RWPE1 (cell line): ENCODE measurements at regions not wholly inside any gene's neighbourhood (a gene's known extent, or its start where the extent isn't known, plus 50 kb on each side); places are given as distances from the start of the nearest gene placed in this dataset.

Source experiments
- CTCF ChIA-PET: fragments of 350-600 bp; sonication (Branson Sonifier 250); formaldehyde crosslinking; extraction: SDS; loops from one replicate; lab custom pipeline; 2021; lab: Yijun Ruan, JAX
- POLR2A ChIA-PET: fragments of 400-600 bp; formaldehyde crosslinking; extraction: SDS; loops from one replicate; lab custom pipeline; 2020; ENCODE audit warnings: antibody characterized with exemption; ENCODE audit not compliant: low non-redundant PET; lab: Yijun Ruan, JAX
- DNase-seq: peaks from one replicate; pipeline ENCODE4 v3.0.0; 2012; ENCODE audit warnings: low spot score
- H3K27ac ChIP-seq: fragments of 450-650 bp; 2 replicates; pipeline ENCODE4 v1.5.1; 2017
- TF ChIP-seq, protein P1 (sequence below): fragments of 450-650 bp; conservative IDR thresholded peaks from 2 replicates; pipeline ENCODE4 v1.5.1; 2017; ENCODE audit warnings: low read depth, mild to moderate bottlenecking

GRCh38 chr4:25981749-25982148, 67.7 kb downstream of the SMIM20 start:
- H3K27ac ChIP-seq, result no peak overlapping the region
- DNase-seq, result no peak
- ChIA-PET CTCF (no interaction called here), POLR2A (no interaction called here)
- TF ChIP-seq, protein P1, sequence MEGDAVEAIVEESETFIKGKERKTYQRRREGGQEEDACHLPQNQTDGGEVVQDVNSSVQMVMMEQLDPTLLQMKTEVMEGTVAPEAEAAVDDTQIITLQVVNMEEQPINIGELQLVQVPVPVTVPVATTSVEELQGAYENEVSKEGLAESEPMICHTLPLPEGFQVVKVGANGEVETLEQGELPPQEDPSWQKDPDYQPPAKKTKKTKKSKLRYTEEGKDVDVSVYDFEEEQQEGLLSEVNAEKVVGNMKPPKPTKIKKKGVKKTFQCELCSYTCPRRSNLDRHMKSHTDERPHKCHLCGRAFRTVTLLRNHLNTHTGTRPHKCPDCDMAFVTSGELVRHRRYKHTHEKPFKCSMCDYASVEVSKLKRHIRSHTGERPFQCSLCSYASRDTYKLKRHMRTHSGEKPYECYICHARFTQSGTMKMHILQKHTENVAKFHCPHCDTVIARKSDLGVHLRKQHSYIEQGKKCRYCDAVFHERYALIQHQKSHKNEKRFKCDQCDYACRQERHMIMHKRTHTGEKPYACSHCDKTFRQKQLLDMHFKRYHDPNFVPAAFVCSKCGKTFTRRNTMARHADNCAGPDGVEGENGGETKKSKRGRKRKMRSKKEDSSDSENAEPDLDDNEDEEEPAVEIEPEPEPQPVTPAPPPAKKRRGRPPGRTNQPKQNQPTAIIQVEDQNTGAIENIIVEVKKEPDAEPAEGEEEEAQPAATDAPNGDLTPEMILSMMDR, result no peak

DNA sequence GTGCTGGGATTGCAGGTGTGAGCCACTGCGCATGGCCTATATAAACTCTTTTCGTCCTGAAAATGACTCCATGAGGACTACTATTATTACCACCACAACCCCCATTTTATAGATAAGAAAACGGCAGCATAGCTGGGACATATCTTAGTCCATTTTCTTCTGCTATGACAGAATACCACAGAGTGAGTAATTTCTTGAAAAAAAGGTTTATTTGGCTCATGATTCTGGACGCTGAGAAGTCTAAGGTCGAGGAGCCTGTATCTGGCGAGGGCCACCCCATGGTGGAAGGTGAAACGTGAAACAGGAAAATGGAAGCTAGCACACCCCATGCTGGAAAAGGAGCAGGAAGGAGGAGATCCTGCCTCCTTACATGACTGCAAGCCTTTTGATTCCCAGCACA, 68.9 kb downstream of the SMIM20 start:
- H3K27ac ChIP-seq, result no peak overlapping the region
- ChIA-PET POLR2A (no interaction called here), CTCF (no interaction called here)
- DNase-seq, result no peak
- TF ChIP-seq, protein P1, result no peak

GRCh38 chr4:25984266-25984665, 70.2 kb downstream of the SMIM20 start:
- CTCF ChIA-PET, result no interaction called here
- H3K27ac ChIP-seq, result no peak overlapping the region
- TF ChIP-seq, protein P1, result no peak
- DNase-seq, result no peak
- POLR2A ChIA-PET, result no interaction called here

DNA sequence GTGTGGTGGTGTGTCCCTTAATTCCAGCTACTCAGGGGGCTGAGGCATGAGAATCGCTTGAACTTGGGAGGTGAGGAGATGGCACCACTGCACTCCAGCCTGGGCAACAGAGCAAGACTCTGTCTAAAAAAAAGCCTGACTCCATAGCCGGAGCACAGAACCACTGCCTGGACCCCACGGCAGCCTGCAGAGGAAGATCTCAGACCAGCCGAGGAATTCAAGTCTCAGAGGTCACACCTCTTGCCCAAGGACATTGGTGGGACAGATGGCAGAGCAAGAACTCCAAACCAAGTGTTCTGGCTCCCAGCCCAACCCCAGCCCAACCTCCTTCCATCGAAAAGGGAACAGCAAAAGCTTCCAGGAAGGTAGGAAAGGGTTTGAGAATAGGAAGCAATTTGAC, 70.8 kb downstream of the SMIM20 start:
- CTCF ChIA-PET, result interaction anchor here (0.7 kb wide), 1 partner anchor 408 kb away, joined by 3 read pairs; no protein-coding TSS in a partner anchor
- POLR2A ChIA-PET, result no interaction called here
- no peak overlapping the region for H3K27ac ChIP-seq
- no peak for DNase-seq
- TF ChIP-seq, protein P1, result no peak

DNA sequence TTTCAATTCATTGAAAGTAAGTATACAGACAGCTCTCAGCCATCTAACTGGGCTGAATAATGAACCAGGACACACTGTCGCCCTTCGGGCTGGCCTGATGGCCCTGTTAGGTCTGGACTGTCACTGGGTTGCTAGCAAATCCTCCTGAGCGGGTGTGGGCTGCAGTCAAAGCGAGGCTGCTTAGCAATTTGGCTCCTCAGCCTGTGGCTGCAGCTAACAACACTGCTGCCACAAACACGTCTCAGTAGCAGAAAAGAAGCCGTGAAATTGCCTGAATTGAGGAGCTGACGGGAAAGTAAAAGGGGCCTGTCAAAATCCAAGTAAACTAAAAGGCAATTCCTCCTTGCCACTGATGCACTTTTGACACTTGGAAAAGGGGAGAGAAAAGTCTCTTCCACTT, 72.8 kb downstream of the SMIM20 start:
- TF ChIP-seq, protein P1, result no peak
- no peak overlapping the region for H3K27ac ChIP-seq
- ChIA-PET POLR2A (no interaction called here), CTCF (interaction anchor here (1.4 kb wide), 1 partner anchor 36 kb away, joined by 3 read pairs; no protein-coding TSS in a partner anchor)
- DNase-seq, result no peak

GRCh38 chr4:25991340-25991739, 77.3 kb downstream of the SMIM20 start:
- CTCF ChIA-PET, result no interaction called here
- H3K27ac ChIP-seq, result no peak overlapping the region
- no peak for DNase-seq
- POLR2A ChIA-PET, result no interaction called here
- TF ChIP-seq, protein P1, result no peak
